SK-N-MC (cell line): ENCODE measurements at regions not wholly inside any gene's neighbourhood (a gene's known extent, or its start where the extent isn't known, plus 50 kb on each side); places are given as distances from the start of the nearest gene placed in this dataset.
"Not testable (repeated sequence)": the region's sequence is repeated elsewhere in the genome, so short reads cannot be mapped to it uniquely, and the experiment has no call there.

Source experiments
- DNase-seq: peaks from one replicate; pipeline ENCODE4 v3.0.0-alpha.2; 2011; ENCODE audit warnings: low read depth, low spot score
- H3K27ac ChIP-seq: fragments of 200-600 bp; sonication (generic); 2 replicates; pipeline ENCODE4 v1.5.1; 2016; ENCODE audit warnings: mixed run types
- H3K36me3 ChIP-seq: fragments of 200-600 bp; sonication (generic); 2 replicates; pipeline ENCODE4 v1.6.1; 2017; ENCODE audit warnings: antibody characterized with exemption, low read length, mixed read lengths; ENCODE audit not compliant: insufficient read depth
- H3K4me3 ChIP-seq: fragments of 200-600 bp; sonication (generic); 2 replicates; pipeline ENCODE4 v1.5.1; 2016
- H3K9ac ChIP-seq: fragments of 200-600 bp; sonication (generic); 2 replicates; pipeline ENCODE4 v1.8.0; 2017; ENCODE audit warnings: mixed run types, mixed read lengths; ENCODE audit not compliant: insufficient read length
- H3K9me3 ChIP-seq: fragments of 200-600 bp; sonication (generic); 2 replicates; pipeline ENCODE4 v1.6.1; 2017; ENCODE audit warnings: low read depth, mild to moderate bottlenecking, antibody characterized with exemption, low read length, moderate library complexity, mixed read lengths
- EZH2 ChIP-seq: fragments of 200-600 bp; sonication (generic); IDR thresholded peaks from one replicate; pipeline ENCODE4 v1.6.1; 2017; ENCODE audit warnings: antibody characterized with exemption
- FOXP2 ChIP-seq: optimal IDR thresholded peaks from 2 replicates; pipeline ENCODE3; 2011; ENCODE audit warnings: mild to moderate bottlenecking, moderate library complexity; ENCODE audit not compliant: insufficient read depth; ENCODE audit errors: extremely low read length, control extremely low read depth
- POLR2AphosphoS5 ChIP-seq: IDR thresholded peaks from 2 replicates; pipeline ENCODE4 v1.6.1; 2012; ENCODE audit warnings: mild to moderate bottlenecking, low read depth, low read length, borderline replicate concordance

DNA sequence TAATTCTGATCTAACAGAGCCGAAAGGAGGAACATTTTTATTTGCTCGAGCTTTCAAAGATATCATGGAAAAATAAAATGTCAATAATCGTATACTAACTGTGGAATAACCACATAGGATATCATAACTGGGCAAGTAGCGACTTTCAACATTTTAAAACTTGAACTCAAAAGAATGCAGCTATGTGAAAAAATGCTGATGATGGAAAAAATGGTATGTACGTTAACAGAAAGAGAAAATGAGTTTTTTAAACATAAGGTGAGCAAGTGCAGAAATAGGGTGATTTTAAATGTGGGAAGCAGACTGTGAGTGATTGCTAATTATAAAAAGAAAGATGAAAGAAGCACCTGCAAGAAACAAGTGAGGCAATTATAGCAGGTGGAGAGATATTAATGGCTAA, 238.3 kb upstream of the HSF2 start:
- H3K27ac ChIP-seq, result no peak overlapping the region
- DNase-seq, result no peak
- TF ChIP-seq POLR2AphosphoS5 (no peak), FOXP2 (no peak), EZH2 (no peak)
- no peak overlapping the region for H3K4me3 ChIP-seq
- H3K36me3 ChIP-seq, result no peaks in the 10 kb centered on the region
- H3K9me3 ChIP-seq, result no peaks in the 10 kb centered on the region
- H3K9ac ChIP-seq, result no peak overlapping the region

DNA sequence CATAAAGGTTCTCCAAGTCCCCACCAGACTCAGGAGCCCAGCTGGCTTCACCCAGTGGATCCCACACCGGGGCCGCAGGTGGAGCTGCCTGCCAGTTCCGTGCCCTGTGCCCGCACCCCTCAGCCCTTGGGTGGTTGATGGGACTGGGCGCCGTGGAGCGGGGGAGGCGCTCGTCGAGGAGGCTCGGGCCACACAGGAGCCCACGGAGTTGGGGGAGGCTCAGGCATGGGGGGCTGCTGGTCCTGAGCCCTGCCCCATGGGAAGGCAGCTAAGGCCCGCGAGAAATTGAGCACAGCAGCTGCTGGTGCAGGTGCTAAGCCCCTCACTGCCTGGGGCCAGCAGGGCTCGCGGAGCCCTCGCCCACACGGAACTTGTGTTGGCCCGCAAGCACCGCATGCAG, 234.4 kb upstream of the HSF2 start:
- TF ChIP-seq FOXP2, result no peak
- no peak for TF ChIP-seq POLR2AphosphoS5
- no peak for TF ChIP-seq EZH2
- H3K27ac ChIP-seq, result no peak overlapping the region
- H3K36me3 ChIP-seq, result no peaks in the 10 kb centered on the region
- H3K9me3 ChIP-seq, result no peaks in the 10 kb centered on the region
- H3K9ac ChIP-seq, result no peak overlapping the region
- no peak for DNase-seq
- no peak overlapping the region for H3K4me3 ChIP-seq

DNA sequence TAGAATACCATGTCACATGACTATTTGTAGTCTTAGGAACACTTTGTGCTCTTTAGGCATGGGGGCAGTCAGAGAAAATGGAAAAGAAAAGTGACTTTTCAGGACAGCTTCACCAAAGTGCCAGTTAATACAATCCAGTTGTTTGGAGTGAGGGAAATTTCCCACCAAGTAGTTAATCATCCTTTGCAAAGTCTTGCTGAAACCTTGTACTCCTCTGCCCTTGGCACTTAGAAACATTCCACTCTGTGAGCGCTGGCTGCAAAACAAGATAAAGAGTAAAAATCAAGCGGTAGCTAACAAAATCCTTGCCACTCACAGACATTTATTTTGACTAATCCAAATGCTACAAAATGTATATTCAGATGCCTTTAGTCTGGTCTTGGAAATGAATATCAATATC, 229.2 kb upstream of the HSF2 start:
- H3K9me3 ChIP-seq, result no peaks in the 10 kb centered on the region
- H3K9ac ChIP-seq, result no peak overlapping the region

DNA sequence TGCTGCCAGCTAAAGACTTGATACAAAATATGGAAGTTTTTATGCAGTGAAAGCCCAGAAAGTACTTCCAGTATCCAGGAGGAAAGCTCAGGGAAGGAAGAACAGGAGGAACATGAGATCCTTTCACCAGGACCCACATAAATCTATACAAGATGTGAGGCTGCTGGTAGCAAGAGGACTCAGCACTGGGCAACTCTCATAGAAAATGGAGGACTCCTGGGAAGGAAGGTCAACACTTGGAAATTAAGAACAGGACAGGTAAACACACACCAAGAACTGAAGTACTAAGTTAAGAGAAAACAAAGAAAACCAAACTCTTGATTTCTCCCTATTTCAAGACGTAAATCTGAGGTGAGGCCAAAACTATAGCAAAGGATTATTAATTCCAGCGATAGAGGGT, 220.5 kb upstream of the HSF2 start:
- DNase-seq, result no peak
- TF ChIP-seq FOXP2 (no peak), POLR2AphosphoS5 (no peak), EZH2 (no peak)
- no peak overlapping the region for H3K4me3 ChIP-seq
- no peaks in the 10 kb centered on the region for H3K36me3 ChIP-seq
- no peak overlapping the region for H3K9ac ChIP-seq
- no peak overlapping the region for H3K27ac ChIP-seq
- no peaks in the 10 kb centered on the region for H3K9me3 ChIP-seq

More for the DNA sequence above, 229.2 kb upstream of the HSF2 start:
- Histone ChIP-seq H3K27ac (no peak overlapping the region), H3K4me3 (no peak overlapping the region), H3K36me3 (no peaks in the 10 kb centered on the region)
- TF ChIP-seq POLR2AphosphoS5 (no peak), FOXP2 (no peak), EZH2 (no peak)
- no peak for DNase-seq

DNA sequence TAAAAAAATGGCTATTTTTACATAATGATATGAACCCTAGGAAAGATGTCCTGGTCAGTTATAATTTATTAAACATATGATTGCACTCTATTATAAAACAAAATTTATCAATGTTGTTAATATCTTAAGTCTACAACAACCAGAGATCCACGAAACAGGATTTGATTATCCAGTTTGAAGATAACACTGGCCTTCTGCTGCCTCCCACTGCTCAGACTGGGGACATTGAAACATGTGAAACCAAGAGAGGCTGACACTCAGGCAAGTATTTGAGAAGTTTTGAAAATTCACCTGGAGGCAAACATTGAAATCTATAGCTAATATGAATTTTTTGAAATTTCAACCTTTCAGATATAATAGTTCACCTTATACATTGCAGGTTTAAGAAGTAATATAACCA, 219.3 kb upstream of the HSF2 start:
- Histone ChIP-seq H3K4me3 (no peak overlapping the region), H3K27ac (no peak overlapping the region), H3K36me3 (no peaks in the 10 kb centered on the region), H3K9ac (no peak overlapping the region), H3K9me3 (no peaks in the 10 kb centered on the region)
- DNase-seq, result no peak
- no peak for TF ChIP-seq FOXP2
- TF ChIP-seq POLR2AphosphoS5, result no peak
- no peak for TF ChIP-seq EZH2

DNA sequence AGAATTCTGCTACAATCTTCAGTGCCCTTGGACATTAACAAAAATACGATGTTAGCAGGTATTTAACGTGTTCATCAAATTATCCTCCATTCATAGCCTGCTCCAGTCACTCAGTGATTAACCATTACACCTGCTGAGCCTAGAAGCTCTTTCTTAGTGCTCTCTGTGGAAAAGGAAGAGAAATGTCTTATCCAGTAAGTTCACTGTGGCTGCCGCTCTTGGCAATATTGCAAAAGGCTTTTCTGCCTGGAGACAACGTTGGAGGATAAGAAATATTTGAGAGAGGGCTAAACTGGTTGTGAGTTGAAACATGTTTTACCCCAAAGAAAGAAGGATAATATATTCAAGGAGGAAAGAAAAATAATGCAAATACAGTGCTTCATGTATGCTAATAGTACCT, 217.4 kb upstream of the HSF2 start:
- TF ChIP-seq POLR2AphosphoS5 (no peak), EZH2 (no peak), FOXP2 (no peak)
- H3K27ac ChIP-seq, result no peak overlapping the region
- no peaks in the 10 kb centered on the region for H3K36me3 ChIP-seq
- no peaks in the 10 kb centered on the region for H3K9me3 ChIP-seq
- H3K9ac ChIP-seq, result no peak overlapping the region
- DNase-seq, result no peak
- H3K4me3 ChIP-seq, result no peak overlapping the region

DNA sequence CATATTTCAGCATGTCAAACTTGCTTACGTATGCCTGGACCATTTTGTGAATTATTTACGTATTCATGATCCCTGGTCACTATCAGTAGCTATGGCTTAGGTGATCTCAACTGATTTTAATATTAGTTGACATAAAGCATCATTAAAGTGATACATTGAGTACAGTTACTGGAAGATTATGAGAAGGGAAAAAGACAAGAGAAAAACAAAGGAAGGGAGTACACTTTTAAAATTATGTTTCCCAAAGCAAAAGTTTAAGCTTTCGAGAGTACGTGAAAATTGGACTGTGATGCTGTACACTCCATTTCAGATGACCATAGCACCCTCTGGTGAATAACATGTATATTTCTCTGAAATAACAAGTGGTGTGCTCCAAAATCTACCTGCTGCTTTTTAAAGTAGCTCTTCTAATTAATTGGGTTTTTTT, 215.0 kb upstream of the HSF2 start:
- Histone ChIP-seq H3K36me3 (no peaks in the 10 kb centered on the region), H3K27ac (no peak overlapping the region), H3K9ac (no peak overlapping the region), H3K4me3 (peak overlapping the region; percentile 15; the same call in 1 of the 2 replicates), H3K9me3 (no peaks in the 10 kb centered on the region)
- TF ChIP-seq POLR2AphosphoS5 (no peak), EZH2 (no peak), FOXP2 (no peak)
- DNase-seq, result no peak

DNA sequence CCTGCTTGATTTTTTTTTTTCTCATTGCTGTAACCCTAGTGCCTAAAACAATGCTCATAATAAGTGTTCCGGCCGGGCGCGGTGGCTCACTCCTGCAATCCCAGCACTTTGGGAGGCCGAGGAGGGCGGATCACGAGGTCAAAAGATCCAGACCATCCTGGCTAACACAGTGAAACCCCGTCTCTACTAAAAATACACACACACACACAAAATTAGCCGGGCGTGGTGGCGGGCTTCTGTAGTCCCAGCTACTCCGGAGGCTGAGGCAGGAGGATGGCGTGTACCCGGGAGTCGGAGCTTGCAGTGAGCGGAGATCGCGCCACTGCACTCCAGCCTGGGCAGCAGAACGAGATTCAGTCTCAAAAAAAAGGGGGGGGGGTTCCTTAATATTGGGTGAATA, 214.0 kb upstream of the HSF2 start:
- H3K9me3 ChIP-seq, H3K4me3 ChIP-seq, H3K27ac ChIP-seq, H3K36me3 ChIP-seq, H3K9ac ChIP-seq, DNase-seq: not testable (repeated sequence)

DNA sequence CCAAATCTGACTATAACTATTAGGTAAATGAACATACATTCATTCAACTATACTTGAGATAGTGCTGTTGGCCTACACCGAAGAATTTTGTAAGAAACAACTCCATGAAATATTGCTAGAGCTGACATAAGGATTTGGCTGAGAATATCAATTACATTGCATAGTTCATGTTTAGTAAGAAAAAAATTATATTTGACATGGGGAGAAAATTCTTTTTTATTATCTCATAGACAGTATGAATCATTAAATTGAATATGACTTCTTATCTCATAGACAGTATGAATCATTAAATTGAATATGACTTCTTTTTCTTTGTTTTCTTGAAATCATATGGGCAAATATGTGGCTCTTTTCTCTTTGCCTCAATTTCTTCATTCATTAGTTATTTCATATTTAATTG, 212.3 kb upstream of the HSF2 start:
- Histone ChIP-seq H3K9ac (no peak overlapping the region), H3K27ac (no peak overlapping the region), H3K9me3 (no peaks in the 10 kb centered on the region), H3K4me3 (no peak overlapping the region), H3K36me3 (no peaks in the 10 kb centered on the region)
- TF ChIP-seq EZH2 (no peak), POLR2AphosphoS5 (no peak), FOXP2 (no peak)
- no peak for DNase-seq

DNA sequence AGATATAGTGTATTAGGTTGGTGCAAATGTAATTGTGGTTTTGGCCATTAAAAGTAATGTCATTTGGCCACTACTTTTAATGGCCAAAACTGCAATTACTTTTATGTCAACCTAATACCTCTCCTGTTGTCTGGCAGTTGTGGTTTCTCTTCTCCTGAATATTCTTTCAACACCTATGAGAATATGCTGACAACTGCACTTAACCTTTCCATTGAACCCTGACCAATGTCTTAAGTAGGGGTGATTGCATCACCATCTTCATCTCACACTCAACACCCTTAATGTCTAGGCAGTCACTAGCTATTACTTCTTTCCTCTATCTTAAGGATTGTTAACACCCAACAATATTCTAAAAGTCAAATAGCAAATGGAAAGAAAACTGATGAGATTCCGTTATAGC, 200.5 kb upstream of the HSF2 start:
- TF ChIP-seq FOXP2 (no peak), POLR2AphosphoS5 (no peak), EZH2 (no peak)
- DNase-seq, result no peak
- no peak overlapping the region for H3K4me3 ChIP-seq

More for the DNA sequence above, 200.5 kb upstream of the HSF2 start:
- no peak overlapping the region for H3K27ac ChIP-seq
- H3K9ac ChIP-seq, result no peak overlapping the region
- no peaks in the 10 kb centered on the region for H3K9me3 ChIP-seq
- H3K36me3 ChIP-seq, result no peaks in the 10 kb centered on the region
